MCF 10A (cell line): ENCODE measurements at regions not wholly inside any gene's neighbourhood (a gene's known extent, or its start where the extent isn't known, plus 50 kb on each side); places are given as distances from the start of the nearest gene placed in this dataset.

Experiments
- BruUV-seq: library from RNA; stranded (reverse); fragments of 400-500 nt; replicated peaks from 2 replicates; lab custom pipeline; 2021; lab: Mats Ljungman, UMichigan
- CTCF ChIA-PET: fragments of 300-600 bp; sonication (Branson Sonifier 250); formaldehyde crosslinking; extraction: SDS; loops from one replicate; lab custom pipeline; 2021; ENCODE audit warnings: antibody characterized with exemption, inconsistent platforms; lab: Yijun Ruan, JAX
- POLR2A ChIA-PET: fragments of 300-600, 350-650 bp; sonication (Branson Sonifier 250); formaldehyde crosslinking; extraction: SDS; loops from one replicate; lab custom pipeline; 2020; ENCODE audit warnings: antibody characterized with exemption, inconsistent platforms; lab: Yijun Ruan, JAX
- DNase-seq: peaks from one replicate; pipeline ENCODE4 v3.0.0-alpha.2; 2018; ENCODE audit not compliant: unreplicated experiment
- H3K27ac Mint-ChIP-seq: one replicate; pipeline ENCODE4 v1.8.0; 2022; ENCODE audit warnings: mild to moderate bottlenecking, low read depth, mixed read lengths; ENCODE audit not compliant: unreplicated experiment
- H3K27me3 Mint-ChIP-seq: one replicate; pipeline ENCODE4 v1.8.0; 2022; ENCODE audit warnings: mixed read lengths; ENCODE audit not compliant: insufficient read depth, unreplicated experiment
- H3K36me3 Mint-ChIP-seq: one replicate; pipeline ENCODE4 v1.8.0; 2022; ENCODE audit warnings: mild to moderate bottlenecking, moderate library complexity, mixed read lengths; ENCODE audit not compliant: insufficient read depth, unreplicated experiment
- H3K4me1 Mint-ChIP-seq: one replicate; pipeline ENCODE4 v1.8.0; 2022; ENCODE audit warnings: mixed read lengths; ENCODE audit not compliant: insufficient read depth, unreplicated experiment
- H3K4me3 Mint-ChIP-seq: one replicate; pipeline ENCODE4 v1.8.0; 2022; ENCODE audit warnings: mild to moderate bottlenecking, moderate library complexity, mixed read lengths; ENCODE audit not compliant: unreplicated experiment
- H3K9me3 Mint-ChIP-seq: one replicate; pipeline ENCODE4 v1.8.0; 2022; ENCODE audit warnings: mixed read lengths; ENCODE audit not compliant: unreplicated experiment
- CTCF ChIP-seq: fragments of 200-600 bp; IDR thresholded peaks from one replicate; pipeline ENCODE4 v1.8.0; 2022; ENCODE audit warnings: antibody characterized with exemption, mild to moderate bottlenecking; ENCODE audit not compliant: unreplicated experiment
- intact Hi-C: fragments of 100-400 bp; cut with micrococcal nuclease; formaldehyde crosslinking; loops from 2 replicates; pipeline ENCODE4 v1.14.1; 2022

- CTCF ChIA-PET: no interaction called here
- POLR2A ChIA-PET: no interaction called here
- H3K27ac Mint-ChIP-seq: no peak overlapping the region
These were observed 242.6 kb upstream of the THBS1 start for GRCh38 chr15:39338251-39338650.

GRCh38 chr15:39340903-39341645 is 239.8 kb upstream of the THBS1 start:
- intact Hi-C loops: no loop called here
- CTCF ChIA-PET: interaction anchor here (0.6 to 1.6 kb wide), 2 partner anchors 9 to 202 kb away, joined by 3 read pairs; no protein-coding TSS in a partner anchor
- BruUV-seq: no TSS peak
- POLR2A ChIA-PET: no interaction called here
- peaks cover 7% of the 10 kb centered on the region for H3K9me3 Mint-ChIP-seq
- no peak for TF ChIP-seq CTCF
- no peaks in the 10 kb centered on the region for H3K27me3 Mint-ChIP-seq
- peaks cover 12% of the 10 kb centered on the region for H3K36me3 Mint-ChIP-seq
- DNase-seq: no peak
- no peak overlapping the region for H3K4me3 Mint-ChIP-seq
- H3K4me1 Mint-ChIP-seq: no peaks in the 10 kb centered on the region
- H3K27ac Mint-ChIP-seq: no peak overlapping the region

More at GRCh38 chr15:39338251-39338650, 242.6 kb upstream of the THBS1 start:
- Mint-ChIP-seq H3K27me3 (no peaks in the 10 kb centered on the region), H3K4me3 (no peak overlapping the region), H3K4me1 (no peaks in the 10 kb centered on the region), H3K36me3 (peaks cover 8% of the 10 kb centered on the region), H3K9me3 (peaks cover 7% of the 10 kb centered on the region)
- no peak for DNase-seq
- no TSS peak for BruUV-seq
- intact Hi-C loops: no loop called here
- TF ChIP-seq CTCF: no peak

DNA sequence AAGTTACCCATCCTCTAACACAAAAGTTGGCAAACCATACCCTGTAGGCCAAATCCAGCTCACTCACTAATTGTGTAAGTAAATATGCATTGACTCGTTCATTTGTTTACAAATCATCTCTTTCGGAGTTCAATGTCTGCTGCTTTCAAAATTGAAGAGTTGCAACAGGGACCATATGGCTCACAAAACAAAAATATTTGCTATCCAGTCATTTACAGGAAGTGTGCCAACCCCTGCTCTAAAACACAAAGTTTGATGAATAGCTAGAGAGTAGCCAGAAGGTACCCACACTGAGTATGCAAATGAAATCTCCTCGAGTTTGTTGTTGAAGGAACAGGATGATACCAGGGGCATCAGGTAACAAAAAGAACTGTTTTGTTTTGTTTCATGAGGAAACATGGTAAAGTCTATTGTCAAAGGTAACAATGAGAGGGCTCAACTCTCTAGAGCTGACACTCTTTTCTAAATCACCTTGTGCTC is 236.2 kb upstream of the THBS1 start:
- TF ChIP-seq CTCF: no peak
- ChIA-PET POLR2A (no interaction called here), CTCF (no interaction called here)
- peak; percentile 62 for DNase-seq
- H3K27ac Mint-ChIP-seq: no peak overlapping the region
- no peak overlapping the region for H3K4me3 Mint-ChIP-seq
- no peaks in the 10 kb centered on the region for H3K4me1 Mint-ChIP-seq
- no TSS peak for BruUV-seq
- intact Hi-C loops: no loop called here
- no peaks in the 10 kb centered on the region for H3K27me3 Mint-ChIP-seq
- H3K9me3 Mint-ChIP-seq: no peaks in the 10 kb centered on the region
- peaks cover 12% of the 10 kb centered on the region for H3K36me3 Mint-ChIP-seq

DNA sequence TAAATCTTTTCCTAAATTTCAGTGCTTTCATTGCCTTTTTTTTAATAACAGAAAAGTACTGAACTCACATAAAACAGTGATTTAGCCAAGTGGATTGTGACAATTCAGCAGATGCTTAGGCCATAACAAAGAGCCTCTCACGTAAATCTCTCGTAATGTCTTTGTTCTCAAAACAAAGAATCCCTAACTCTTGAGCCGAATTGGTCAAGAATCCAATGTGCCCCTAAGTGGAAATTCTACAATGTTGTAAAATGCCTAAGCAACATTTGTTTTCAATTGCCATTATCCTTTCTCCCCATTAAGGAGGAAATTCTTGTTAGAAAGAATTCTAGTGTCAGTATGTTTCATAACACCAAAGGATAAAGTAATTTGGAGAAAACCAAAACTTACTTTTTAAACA is 235.7 kb upstream of the THBS1 start:
- ChIA-PET CTCF (no interaction called here), POLR2A (no interaction called here)
- no TSS peak for BruUV-seq
- intact Hi-C loops: no loop called here
- Mint-ChIP-seq H3K27me3 (no peaks in the 10 kb centered on the region), H3K36me3 (peaks cover 12% of the 10 kb centered on the region), H3K4me3 (no peak overlapping the region), H3K4me1 (no peaks in the 10 kb centered on the region), H3K9me3 (no peaks in the 10 kb centered on the region), H3K27ac (no peak overlapping the region)
- DNase-seq: no peak
- TF ChIP-seq CTCF: no peak
